ACHN (cell line): ENCODE measurements at regions not wholly inside any gene's neighbourhood (a gene's known extent, or its start where the extent isn't known, plus 50 kb on each side); places are given as distances from the start of the nearest gene placed in this dataset.

Experiments
- DNase-seq: peaks from one replicate; pipeline ENCODE4 v3.0.0-alpha.2; 2015
- in situ Hi-C: cut with HindIII; loops from 2 replicates; pipeline ENCODE4 v1.10.0; 2017; ENCODE audit warnings: low sequenced_read_pairs, low pct_ligation_motif_present, low pct_unique_long_range_greater_than_20kb

GRCh38 chr7:117970801-117971200, 97.6 kb upstream of the CTTNBP2 start:
- DNase-seq: peak; percentile 79
- in situ Hi-C loops: no loop called here

- DNase-seq: no peak
These were observed 98.5 kb upstream of the CTTNBP2 start for GRCh38 chr7:117971556-117972244.

GRCh38 chr7:117972606-117973005, 99.4 kb upstream of the CTTNBP2 start:
- in situ Hi-C loops: no loop called here

More at GRCh38 chr7:117971556-117972244, 98.5 kb upstream of the CTTNBP2 start:
- in situ Hi-C loops: no loop called here

GRCh38 chr7:117973975-117974374, 100.7 kb upstream of the CTTNBP2 start:
- no peak for DNase-seq
- in situ Hi-C loops: no loop called here

More at GRCh38 chr7:117972606-117973005, 99.4 kb upstream of the CTTNBP2 start:
- DNase-seq: no peak

DNA sequence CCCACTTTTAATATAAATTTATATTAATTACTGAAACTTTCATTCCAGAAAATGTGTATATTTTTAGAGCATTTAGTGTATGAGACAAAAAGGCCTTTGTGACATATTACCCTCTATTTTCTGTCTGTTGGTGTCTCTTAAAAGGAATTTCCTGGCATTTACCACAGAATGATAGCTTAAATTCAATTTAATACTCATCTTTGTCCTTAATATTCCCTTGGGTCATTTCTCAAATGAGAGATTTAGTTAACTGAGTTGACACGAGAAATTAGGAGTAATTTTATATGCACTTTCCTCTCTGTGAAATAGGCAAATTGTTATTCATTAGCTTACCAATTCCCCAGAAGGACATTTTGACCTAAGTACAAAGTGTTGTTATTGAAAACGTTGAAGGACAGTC, 101.7 kb upstream of the CTTNBP2 start:
- in situ Hi-C loops: no loop called here
- no peak for DNase-seq

GRCh38 chr7:117975476-117975875, 102.2 kb upstream of the CTTNBP2 start:
- in situ Hi-C loops: no loop called here
- no peak for DNase-seq

- no peak for DNase-seq
- in situ Hi-C loops: no loop called here
These were observed 106.8 kb upstream of the CTTNBP2 start for GRCh38 chr7:117979954-117980497.

- in situ Hi-C loops: no loop called here
These were observed 109.1 kb upstream of the CTTNBP2 start for GRCh38 chr7:117982071-117983055.

DNA sequence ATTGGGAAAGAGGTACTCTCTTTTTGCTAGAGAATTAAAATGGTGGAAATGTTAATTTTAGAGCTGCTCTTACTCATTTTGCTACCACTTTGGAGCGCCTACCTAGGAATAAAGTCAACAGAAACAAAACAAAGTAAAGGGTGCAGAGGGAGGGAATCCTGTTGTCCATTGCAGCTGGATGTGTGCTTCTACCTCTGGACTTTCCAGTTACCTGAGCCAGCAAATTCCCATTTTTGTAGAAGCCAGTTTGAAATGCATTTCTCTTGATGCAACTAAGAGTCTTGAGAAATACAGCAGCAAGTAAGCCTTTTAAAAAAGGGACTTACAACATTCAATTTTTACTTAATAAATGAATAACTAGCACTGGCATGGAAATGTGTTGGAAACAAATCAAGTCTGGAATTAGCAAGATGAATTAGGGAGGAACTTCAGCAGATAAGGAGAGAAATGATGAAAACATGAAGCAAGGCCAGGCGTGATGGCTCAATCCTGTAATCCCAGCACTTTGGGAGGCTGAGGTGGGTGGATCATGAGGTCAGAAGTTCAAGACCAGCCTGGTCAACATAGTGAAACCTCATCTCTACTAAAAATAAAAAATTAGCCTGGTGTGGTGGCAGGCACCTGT, 113.5 kb upstream of the CTTNBP2 start:
- DNase-seq: no peak
- in situ Hi-C loops: no loop called here

More at GRCh38 chr7:117982071-117983055, 109.1 kb upstream of the CTTNBP2 start:
- DNase-seq: no peak

GRCh38 chr7:117990834-117991233, 117.6 kb upstream of the CTTNBP2 start:
- in situ Hi-C loops: no loop called here
- DNase-seq: no peak

- in situ Hi-C loops: no loop called here
These were observed 119.6 kb upstream of the CTTNBP2 start for GRCh38 chr7:117992635-117993376.

GRCh38 chr7:117993377-117994003, 120.2 kb upstream of the CTTNBP2 start:
- in situ Hi-C loops: no loop called here
- DNase-seq: peak; percentile 74

More at GRCh38 chr7:117992635-117993376, 119.6 kb upstream of the CTTNBP2 start:
- no peak for DNase-seq

- DNase-seq: no peak
- in situ Hi-C loops: no loop called here
These were observed 122.8 kb upstream of the CTTNBP2 start for GRCh38 chr7:117995850-117996650.

DNA sequence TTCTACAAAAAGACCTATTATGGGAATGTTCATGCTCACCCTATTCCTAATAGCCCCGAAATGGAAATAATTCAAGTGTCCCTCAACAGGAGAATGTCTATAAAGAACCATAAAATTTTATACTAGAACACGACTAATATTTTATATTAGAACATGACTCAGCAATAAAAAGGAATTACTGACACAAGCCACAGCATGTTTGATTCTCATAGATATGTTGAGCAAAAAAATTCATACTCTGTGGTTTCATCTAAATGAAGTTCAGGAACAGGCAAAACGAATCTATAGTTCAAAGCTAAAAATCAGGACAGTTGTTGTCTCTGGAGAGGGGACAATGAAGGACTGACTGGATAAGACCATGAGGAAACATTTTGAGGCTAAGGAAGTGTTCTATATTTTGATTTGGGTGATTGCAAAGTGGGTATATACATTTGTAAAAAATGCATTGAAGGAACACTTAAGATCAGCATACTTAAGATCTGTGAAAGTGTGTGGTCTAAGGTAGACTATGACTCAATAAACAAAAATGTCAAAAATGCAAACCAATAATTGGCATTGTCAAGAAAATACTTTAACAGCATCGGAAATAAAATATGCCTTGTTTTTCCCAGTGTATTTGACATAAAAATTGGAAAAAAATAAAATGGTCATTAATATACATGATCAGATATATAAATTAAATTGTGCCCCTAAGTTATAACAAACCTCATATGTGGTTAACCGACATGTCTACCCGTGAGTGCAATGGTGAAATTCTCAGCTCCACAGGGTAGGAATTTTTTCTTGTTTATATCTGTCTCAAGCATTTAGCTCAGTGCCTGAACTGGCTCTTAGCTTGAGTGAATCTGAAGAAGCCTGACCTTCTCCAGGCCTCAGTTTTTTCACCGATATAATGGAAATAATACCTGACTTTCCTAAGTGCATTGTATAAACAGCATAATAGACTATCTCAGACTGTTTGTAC, 124.9 kb upstream of the CTTNBP2 start:
- in situ Hi-C loops: no loop called here
- peak; percentile 49 for DNase-seq

DNA sequence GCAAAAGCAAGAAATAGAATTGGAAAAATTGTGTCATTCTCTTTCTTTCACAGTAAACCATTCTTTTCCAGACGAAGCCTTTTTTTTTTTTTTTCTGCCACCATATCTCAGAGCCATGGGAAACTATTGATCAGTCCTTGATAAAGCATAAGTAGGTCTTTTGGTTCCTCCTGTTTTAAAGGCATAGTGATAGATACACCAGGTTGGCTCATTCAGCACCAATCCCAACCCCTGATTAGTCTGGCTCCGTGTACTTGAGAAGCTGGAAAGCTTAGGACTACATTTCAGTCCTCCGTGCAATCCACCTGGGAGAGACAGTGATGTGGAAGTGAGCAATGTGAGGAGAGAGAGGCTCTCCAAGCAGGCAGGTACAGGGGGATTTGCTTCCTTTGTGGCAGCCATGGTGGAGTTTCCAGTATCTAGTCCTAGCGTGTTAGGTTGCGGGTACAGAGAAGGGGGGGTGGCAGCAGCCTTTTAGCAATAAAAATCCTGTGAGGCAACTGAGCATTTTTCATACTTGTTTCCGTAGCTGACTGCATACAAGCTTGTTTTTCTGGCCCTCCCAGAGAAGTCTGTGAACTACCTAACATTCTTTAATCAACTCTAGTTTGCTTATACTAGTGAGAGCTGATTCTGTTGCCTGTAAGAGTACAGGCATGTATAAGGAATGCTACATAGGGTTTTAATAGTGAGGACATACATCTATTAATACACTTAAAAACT, 127.4 kb upstream of the CTTNBP2 start:
- in situ Hi-C loops: no loop called here
- no peak for DNase-seq
